ENCODE measurements at regions not wholly inside any gene's neighbourhood (a gene's known extent, or its start where the extent isn't known, plus 50 kb on each side); places are given as distances from the start of the nearest gene placed in this dataset.

GRCh38 chr20:39161900-39162299, 199.8 kb downstream of the DHX35 start:
- FAIRE-seq = no peak

- FAIRE-seq = no peak
Measured at GRCh38 chr20:39155971-39156370, 193.8 kb downstream of the DHX35 start.

- no peak for FAIRE-seq
Measured at GRCh38 chr20:39152742-39153141, 190.6 kb downstream of the DHX35 start.

GRCh38 chr20:39152126-39152525, 190.0 kb downstream of the DHX35 start:
- FAIRE-seq = no peak

- FAIRE-seq = no peak
Measured at GRCh38 chr20:39150501-39150900, 188.4 kb downstream of the DHX35 start.

GRCh38 chr20:39146394-39146793, 184.2 kb downstream of the DHX35 start:
- no peak for FAIRE-seq

- no peak for FAIRE-seq
Measured at GRCh38 chr20:39145921-39146320, 183.8 kb downstream of the DHX35 start.

- no peak for FAIRE-seq
Measured at GRCh38 chr20:39144757-39145156, 182.6 kb downstream of the DHX35 start.

- FAIRE-seq = no peak
Measured at GRCh38 chr20:39142407-39143096, 180.4 kb downstream of the DHX35 start.

GRCh38 chr20:39137299-39137698, 175.2 kb downstream of the DHX35 start:
- no peak for FAIRE-seq

- FAIRE-seq = no peak
Measured at GRCh38 chr20:39136798-39137197, 174.7 kb downstream of the DHX35 start.

- no peak for FAIRE-seq
Measured at GRCh38 chr20:39135885-39136544, 173.9 kb downstream of the DHX35 start.

- no peak for FAIRE-seq
Measured at GRCh38 chr20:39133201-39133600, 171.1 kb downstream of the DHX35 start.

- FAIRE-seq = no peak
Measured at GRCh38 chr20:39132511-39132910, 170.4 kb downstream of the DHX35 start.

- FAIRE-seq = no peak
Measured at GRCh38 chr20:39132093-39132492, 169.9 kb downstream of the DHX35 start.

- no peak for FAIRE-seq
Measured at GRCh38 chr20:39130627-39131026, 168.5 kb downstream of the DHX35 start.

GRCh38 chr20:39129523-39129922, 167.4 kb downstream of the DHX35 start:
- FAIRE-seq = no peak

- FAIRE-seq = no peak
Measured at GRCh38 chr20:39124064-39124463, 161.9 kb downstream of the DHX35 start.

- FAIRE-seq = no peak
Measured at GRCh38 chr20:39123185-39123557, 161.0 kb downstream of the DHX35 start.

- FAIRE-seq = no peak
Measured at GRCh38 chr20:39117491-39117890, 155.3 kb downstream of the DHX35 start.

GRCh38 chr20:39116020-39116419, 153.9 kb downstream of the DHX35 start:
- FAIRE-seq = no peak

- no peak for FAIRE-seq
Measured at GRCh38 chr20:39112178-39112743, 150.1 kb downstream of the DHX35 start.

- FAIRE-seq = no peak
Measured at GRCh38 chr20:39111359-39112177, 149.4 kb downstream of the DHX35 start.

- FAIRE-seq = no peak
Measured at GRCh38 chr20:39110819-39111136, 148.6 kb downstream of the DHX35 start.
